GM12878 (cell line): ENCODE measurements at regions not wholly inside any gene's neighbourhood (a gene's known extent, or its start where the extent isn't known, plus 50 kb on each side); places are given as distances from the start of the nearest gene placed in this dataset.

Experiments used
- ATAC-seq: fragments of 200-7000 bp; cut with Tn5 transposase; 3 replicates; pipeline ENCODE4 v1.9.1; 2020; ENCODE audit warnings: mild to moderate bottlenecking, moderate library complexity
- BruUV-seq: library from RNA; stranded (reverse); fragments of 400-500 nt; replicated peaks from 2 replicates; lab custom pipeline; 2021; lab: Mats Ljungman, UMichigan
- CTCF ChIA-PET: fragments of 300-600 bp; sonication (Branson Sonifier 250); formaldehyde crosslinking; extraction: SDS; loops from one replicate; lab custom pipeline; 2021; ENCODE audit warnings: inconsistent platforms; lab: Yijun Ruan, JAX
- POLR2A ChIA-PET: fragments of 350-600 bp; formaldehyde crosslinking; extraction: SDS; loops from one replicate; lab custom pipeline; 2021; ENCODE audit warnings: inconsistent platforms; lab: Charles Lee
- RAD21 ChIA-PET: fragments of 300-600 bp; sonication (Branson Sonifier 250); formaldehyde crosslinking; loops from one replicate; lab custom pipeline; 2023; ENCODE audit warnings: antibody characterized with exemption; ENCODE audit not compliant: unreplicated experiment; lab: Charles Lee
- SMC1A ChIA-PET: fragments of 300-600 bp; sonication (Branson Sonifier 250); formaldehyde crosslinking; loops from one replicate; lab custom pipeline; 2023; ENCODE audit not compliant: unreplicated experiment, uncharacterized antibody; lab: Charles Lee
- DNase-seq: peaks from one replicate; pipeline ENCODE4 v3.0.0-alpha.2; 2011; ENCODE audit warnings: low read depth, low spot score
- FAIRE-seq: peaks from 3 replicates; lab custom pipeline; 2011; peaks lifted over from hg19 to GRCh38; lab: Jason Lieb, UNC
- H2AFZ ChIP-seq: 2 replicates; pipeline ENCODE4 v1.6.0; 2011; ENCODE audit warnings: low read depth, low read length, control low read depth; ENCODE audit not compliant: control insufficient read depth
- H3K27ac ChIP-seq: 2 replicates; pipeline ENCODE4 v1.5.1; 2011; ENCODE audit warnings: control low read depth; ENCODE audit not compliant: control insufficient read depth, insufficient read depth
- H3K27me3 ChIP-seq, 2 experiments: replicated peaks in 1 of 2; 2 replicates each; pipeline versions ENCODE4 v1.6.0 to v1.6.1; 2011; ENCODE audit warnings: low read length in 1 of 2; ENCODE audit not compliant: control insufficient read depth in 2 of 2, insufficient read depth in 2 of 2
- H3K36me3 ChIP-seq, 2 experiments: 2 replicates each; pipeline ENCODE4 v1.5.1; 2011; ENCODE audit warnings: low read length in 1 of 2; ENCODE audit not compliant: control insufficient read depth in 2 of 2, insufficient read depth in 2 of 2
- H3K4me1 ChIP-seq: 2 replicates; pipeline ENCODE4 v1.6.1; 2011; ENCODE audit warnings: mild to moderate bottlenecking, low read length, moderate library complexity, mixed read lengths; ENCODE audit not compliant: control insufficient read depth, insufficient read depth
- H3K4me2 ChIP-seq: 2 replicates; pipeline ENCODE4 v1.6.0; 2011; ENCODE audit warnings: control low read depth; ENCODE audit not compliant: control insufficient read depth, insufficient read depth
- H3K4me3 ChIP-seq: fragments of 200-600 bp; sonication (generic); 2 replicates; pipeline ENCODE4 v1.5.1; 2016
- H3K79me2 ChIP-seq: 2 replicates; pipeline ENCODE4 v1.6.0; 2011; ENCODE audit warnings: low read length; ENCODE audit not compliant: control insufficient read depth, insufficient read depth
- H3K9ac ChIP-seq: 2 replicates; pipeline ENCODE4 v1.8.0; 2011; ENCODE audit warnings: low read length, control low read depth, mixed read lengths; ENCODE audit not compliant: control insufficient read depth, insufficient read depth
- H3K9me3 ChIP-seq: replicated peaks from 3 replicates; pipeline ENCODE4 v1.5.1; 2011; ENCODE audit warnings: mild to moderate bottlenecking, low read length; ENCODE audit not compliant: control insufficient read depth, insufficient read depth
- H4K20me1 ChIP-seq: 2 replicates; pipeline ENCODE4 v1.6.0; 2011; ENCODE audit not compliant: control insufficient read depth, insufficient read depth
- CREM ChIP-seq: IDR thresholded peaks from 2 replicates; pipeline ENCODE4 v1.6.1; 2014; ENCODE audit warnings: antibody characterized with exemption, low read depth
- KLF5 ChIP-seq: fragments of 450-650 bp; IDR thresholded peaks from 2 replicates; pipeline ENCODE4 v1.6.1; 2014; ENCODE audit warnings: mild to moderate bottlenecking; ENCODE audit not compliant: partially characterized antibody
- MTA2 ChIP-seq: fragments of 450-650 bp; IDR thresholded peaks from 2 replicates; pipeline ENCODE4 v1.6.1; 2016; ENCODE audit warnings: low read depth, mild to moderate bottlenecking, moderate library complexity
- PAX5 ChIP-seq: IDR thresholded peaks from 2 replicates; pipeline ENCODE4 v1.6.1; 2011; ENCODE audit warnings: low read depth, low read length, borderline replicate concordance
- SPI1 ChIP-seq: IDR thresholded peaks from 2 replicates; pipeline ENCODE4 v1.6.1; 2011; ENCODE audit warnings: low read depth, mild to moderate bottlenecking, low read length, moderate library complexity, borderline replicate concordance; ENCODE audit not compliant: insufficient read depth
- ZNF687 ChIP-seq: fragments of 450-650 bp; IDR thresholded peaks from 2 replicates; pipeline ENCODE4 v1.6.1; 2017; ENCODE audit warnings: mild to moderate bottlenecking, moderate library complexity
- WGBS: methylation state at CpG from one replicate; pipeline ENCODE4 v1.1.6; 2016; ENCODE audit warnings: low lambda C conversion rate; ENCODE audit not compliant: insufficient replicate concordance, insufficient coverage; ENCODE audit errors: missing lambda C conversion rate; 5-methylcytosine and 5-hydroxymethylcytosine counted together
- in situ Hi-C: fragments of 300-500 bp; cut with MboI; formaldehyde crosslinking; loops from 9 replicates; pipeline ENCODE4 v1.14.3; 2018; ENCODE audit warnings: mixed read lengths
- intact Hi-C: fragments of 100-400 bp; cut with micrococcal nuclease; formaldehyde crosslinking; loops from one replicate; pipeline ENCODE4 v1.14.2; 2022; ENCODE audit not compliant: unreplicated experiment

- Histone ChIP-seq H3K4me3 (no peak overlapping the region), H3K4me1 (no peaks in the 10 kb centered on the region), H3K27me3 (no peaks in the 10 kb centered on the region), H3K27ac (no peak overlapping the region), H3K36me3 (no peaks in the 10 kb centered on the region), H3K79me2 (no peaks in the 10 kb centered on the region), H3K9me3 (no peaks in the 10 kb centered on the region), H3K4me2 (no peak overlapping the region), H3K9ac (no peak overlapping the region), H4K20me1 (no peaks in the 10 kb centered on the region), H2AFZ (no peak overlapping the region)
- intact Hi-C loops: no loop called here
- ChIA-PET CTCF (interaction anchor here (2.2 kb wide), 1 partner anchor 10 kb away, joined by 6 read pairs; no protein-coding TSS in a partner anchor), RAD21 (interaction anchor here (1.7 kb wide), 1 partner anchor 11 kb away, joined by 5 read pairs; no protein-coding TSS in a partner anchor), SMC1A (interaction anchor here (1.1 to 1.9 kb wide), 5 partner anchors 41 to 226 kb away, joined by 3 to 5 read pairs (median 3); no protein-coding TSS in a partner anchor), POLR2A (no interaction called here)
- WGBS: 47% methylated on average over 8 of the region's 8 CpGs
- no peak; the same call in 2 of the 3 replicates for ATAC-seq
- no TSS peak for BruUV-seq
- no peak for DNase-seq
- in situ Hi-C loops: no loop called here
- no peak for FAIRE-seq
- TF ChIP-seq PAX5: no peak
- TF ChIP-seq SPI1: no peak
- TF ChIP-seq ZNF687: no peak
- no peak for TF ChIP-seq CREM
- no peak for TF ChIP-seq MTA2
- TF ChIP-seq KLF5: no peak
Measured at GRCh38 chr15:95329362-95329761, 1001.1 kb upstream of the NR2F2 start.
